HG03575 (cell line): ENCODE measurements at regions not wholly inside any gene's neighbourhood (a gene's known extent, or its start where the extent isn't known, plus 50 kb on each side); places are given as distances from the start of the nearest gene placed in this dataset.
"Not testable (repeated sequence)": the region's sequence is repeated elsewhere in the genome, so short reads cannot be mapped to it uniquely, and the experiment has no call there.

Experiments used
- ATAC-seq: cut with Tn5 transposase; IDR thresholded peaks from one replicate; pipeline ENCODE4 v1.9.1; 2021; ENCODE audit not compliant: unreplicated experiment, insufficient number of reproducible peaks, low FRiP score; ENCODE audit errors: extremely low read depth

DNA sequence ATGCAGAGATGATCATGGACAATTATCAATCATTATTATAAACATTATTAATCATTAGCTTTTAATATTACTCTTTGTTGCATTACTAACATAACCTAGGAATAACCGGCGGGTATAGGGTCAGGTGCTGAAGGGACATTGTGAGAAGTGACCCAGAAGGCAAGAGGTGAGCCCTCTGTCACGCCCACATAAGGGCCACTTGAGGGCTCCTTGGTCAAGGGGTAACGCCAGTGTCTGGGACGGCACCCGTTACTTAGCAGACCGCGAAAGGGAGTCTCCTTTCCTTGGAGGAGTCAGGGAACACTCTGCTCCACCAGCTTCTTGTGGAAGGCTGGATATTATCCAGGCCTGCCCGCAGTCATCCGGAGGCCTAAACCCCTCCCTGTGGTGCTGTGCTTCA, 145.0 kb downstream of the ARL4C start:
- not testable (repeated sequence) for ATAC-seq

DNA sequence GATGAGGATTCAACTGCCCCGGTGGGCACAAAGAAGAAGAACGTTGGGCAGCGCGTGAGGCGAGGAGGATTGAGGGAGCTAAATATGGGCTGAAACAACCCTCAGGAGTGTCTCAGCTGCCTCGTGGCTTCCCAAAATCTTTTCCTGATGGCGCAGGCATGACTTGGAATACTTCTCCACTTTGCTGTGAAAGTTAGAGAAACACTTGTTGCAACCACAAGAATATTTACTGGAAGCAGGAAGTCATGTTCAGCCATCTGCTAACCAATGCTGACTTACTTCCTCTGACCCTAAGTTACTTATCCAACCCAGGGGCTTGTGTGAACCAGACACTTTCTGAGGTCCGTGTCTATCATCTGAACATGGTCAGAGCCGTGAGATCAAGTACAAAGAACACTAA, 148.8 kb downstream of the ARL4C start:
- ATAC-seq, result no peak

DNA sequence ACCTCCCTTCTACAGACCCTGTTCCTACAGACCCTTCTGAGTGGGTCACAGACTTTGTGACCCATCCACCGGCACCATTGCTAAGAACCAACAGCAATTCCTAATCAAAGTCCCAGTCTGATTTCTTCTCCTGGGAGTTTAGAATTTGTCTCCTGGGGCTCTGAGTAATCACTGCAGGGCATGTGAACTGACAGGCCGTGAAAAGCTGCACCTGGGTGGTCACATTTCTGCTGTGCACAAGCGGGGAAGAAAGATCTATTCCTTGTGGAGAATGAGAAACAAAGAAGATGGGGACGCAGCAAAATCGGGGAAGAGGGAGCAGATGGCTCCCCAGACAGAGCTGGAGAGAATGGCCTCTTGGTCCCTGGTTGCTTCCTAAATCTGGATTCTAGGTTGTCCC, 151.0 kb downstream of the ARL4C start:
- no peak for ATAC-seq

DNA sequence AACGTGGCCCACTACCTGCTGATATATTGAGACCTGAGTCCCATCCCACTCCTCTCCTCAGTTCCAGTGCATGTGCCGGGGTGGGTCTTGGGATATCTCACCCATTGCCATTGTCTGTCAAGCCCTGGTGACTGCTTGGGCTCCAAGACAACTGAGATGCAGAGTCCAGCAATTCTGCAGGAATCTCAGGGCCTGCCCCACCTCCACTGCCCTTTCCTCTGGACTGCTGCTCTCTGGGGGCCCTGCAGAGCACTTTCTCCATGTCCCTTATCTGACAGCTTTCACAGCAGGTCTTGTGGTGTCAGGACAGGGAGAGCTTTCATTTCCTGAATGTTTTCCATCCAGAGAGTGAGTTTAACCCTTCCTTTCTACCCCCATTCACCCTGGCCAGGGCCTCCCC, 152.9 kb downstream of the ARL4C start:
- no peak for ATAC-seq

DNA sequence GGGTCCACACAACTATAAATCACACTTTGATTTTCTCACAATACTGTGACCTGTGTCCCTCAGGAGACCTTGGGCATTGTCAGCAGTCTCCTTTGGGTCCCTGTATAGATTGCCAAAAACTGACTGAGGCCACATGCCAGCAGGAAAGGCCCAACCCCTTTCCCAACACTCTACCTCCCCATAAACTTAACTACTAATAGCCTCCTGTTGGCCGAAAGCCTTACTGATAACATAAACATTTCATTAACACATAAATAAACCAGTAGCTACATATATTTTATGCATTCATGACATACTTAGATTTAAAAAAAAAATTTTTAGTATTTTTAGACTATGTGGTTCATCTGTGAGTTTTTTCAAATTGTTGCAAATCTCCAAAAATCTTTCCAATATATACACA, 153.5 kb downstream of the ARL4C start:
- ATAC-seq, result no peak

DNA sequence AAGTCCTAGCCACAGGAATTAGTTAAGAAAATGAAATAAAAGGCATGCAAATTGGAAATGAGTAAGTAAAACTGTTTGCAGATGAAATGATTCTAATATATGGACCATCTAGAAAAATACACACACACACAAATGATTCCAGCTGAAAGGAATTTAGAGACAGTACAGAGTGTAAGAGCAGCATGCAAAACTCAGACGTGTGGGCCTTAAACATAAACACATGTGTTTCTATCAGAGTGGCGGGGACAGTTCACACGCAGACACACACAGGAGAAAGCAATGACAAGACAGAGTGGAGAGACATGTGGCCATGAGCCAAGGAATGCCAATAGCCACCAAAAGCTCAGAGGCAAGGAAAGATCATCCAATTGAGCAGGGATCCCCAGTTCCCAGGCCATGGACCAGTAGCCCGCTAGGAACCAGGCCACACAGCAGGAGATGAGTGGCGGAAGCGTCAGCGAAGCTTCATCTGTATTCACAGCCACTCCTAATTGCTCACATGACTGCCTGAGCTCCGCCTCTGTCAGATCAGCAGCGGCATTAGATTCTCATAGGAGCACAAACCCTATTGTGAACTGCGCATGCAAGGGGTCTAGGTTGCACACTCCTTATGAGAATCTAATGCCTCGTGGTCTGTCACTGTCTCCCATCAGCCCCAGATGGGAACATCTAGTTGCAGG, 155.4 kb downstream of the ARL4C start:
- ATAC-seq, result no peak

DNA sequence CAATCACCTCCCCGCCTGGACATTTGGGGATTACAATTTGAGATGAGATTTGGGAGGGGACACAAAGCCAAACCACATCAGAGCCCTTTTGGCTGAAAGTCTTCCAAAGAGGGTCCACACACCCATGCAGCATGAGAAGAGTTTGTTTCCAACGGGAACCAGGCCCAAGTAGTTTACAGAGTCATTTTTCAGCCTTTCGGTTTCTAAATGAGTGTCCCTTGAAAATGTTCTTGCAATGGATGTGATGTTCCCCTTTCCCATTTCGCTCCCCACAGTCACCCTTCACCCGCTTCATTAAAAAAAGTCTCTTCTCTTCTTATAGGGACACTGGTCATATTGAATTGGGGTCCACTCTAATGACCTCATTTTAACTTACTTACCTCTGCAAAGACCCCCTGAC, 157.4 kb downstream of the ARL4C start:
- ATAC-seq, result no peak

DNA sequence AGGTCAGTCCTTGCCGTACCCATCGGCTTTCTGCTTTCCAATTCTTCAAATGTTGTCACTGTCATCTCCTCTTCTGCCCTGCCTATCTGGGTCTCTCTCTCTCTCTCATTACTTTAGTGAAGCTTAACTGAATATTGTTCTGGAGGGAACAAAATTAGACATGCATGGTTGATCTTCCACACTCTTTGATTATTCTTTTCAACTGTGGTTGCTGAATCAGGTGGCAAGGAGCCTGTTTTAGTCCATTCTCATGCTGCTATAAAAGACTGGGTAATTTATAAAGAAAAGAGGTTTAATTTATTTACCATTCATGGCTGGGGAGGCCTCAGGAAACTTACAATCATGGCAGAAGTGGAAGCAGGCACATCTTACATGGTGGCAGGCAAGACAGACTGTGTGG, 157.9 kb downstream of the ARL4C start:
- ATAC-seq, result no peak

DNA sequence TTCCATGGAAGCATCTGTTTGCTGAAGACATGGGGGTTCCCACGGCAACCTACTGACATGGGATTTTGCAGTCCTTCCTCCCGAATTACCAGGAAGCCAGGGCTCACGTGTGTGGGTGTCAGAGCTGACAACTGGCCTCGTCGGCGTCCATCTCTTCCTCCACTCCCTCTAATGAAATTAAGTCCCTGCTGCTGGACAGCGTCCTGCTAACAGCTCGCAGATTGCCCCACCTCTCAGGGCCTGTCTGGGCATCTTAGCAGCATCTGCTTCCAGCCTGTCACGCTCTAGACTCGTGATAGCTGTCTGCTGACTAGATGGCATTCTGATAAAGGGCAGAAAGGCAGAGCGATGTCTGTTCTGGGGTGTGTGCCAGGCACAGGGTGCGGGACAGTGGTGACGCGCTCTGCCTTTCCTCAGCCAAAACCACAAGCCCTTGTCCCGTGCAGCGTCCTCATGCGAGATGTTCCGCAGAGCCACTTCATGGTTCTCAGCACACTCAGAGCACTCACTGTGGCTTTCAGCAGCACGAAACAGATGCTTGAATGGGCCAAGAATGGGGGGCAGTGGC, 161.1 kb downstream of the ARL4C start:
- no peak for ATAC-seq

DNA sequence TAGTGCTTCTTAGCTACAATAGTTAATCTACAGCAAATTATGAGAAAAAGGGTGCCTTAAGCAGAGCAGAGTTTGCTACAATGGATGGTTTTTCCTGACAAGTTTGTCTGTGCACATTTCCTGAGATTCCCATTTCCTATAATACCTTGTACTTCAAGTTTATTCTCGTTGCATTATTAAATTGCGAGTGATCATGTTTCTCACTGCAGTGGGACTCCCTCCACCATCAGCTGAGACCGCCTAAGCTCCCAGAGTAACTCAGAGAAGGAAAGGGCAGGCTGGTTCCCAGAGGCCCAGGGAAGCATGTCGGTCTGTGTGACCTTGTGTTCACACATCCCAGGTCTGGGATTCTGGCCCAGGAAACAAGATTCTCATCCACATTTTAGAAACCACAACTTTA, 162.1 kb downstream of the ARL4C start:
- no peak for ATAC-seq

DNA sequence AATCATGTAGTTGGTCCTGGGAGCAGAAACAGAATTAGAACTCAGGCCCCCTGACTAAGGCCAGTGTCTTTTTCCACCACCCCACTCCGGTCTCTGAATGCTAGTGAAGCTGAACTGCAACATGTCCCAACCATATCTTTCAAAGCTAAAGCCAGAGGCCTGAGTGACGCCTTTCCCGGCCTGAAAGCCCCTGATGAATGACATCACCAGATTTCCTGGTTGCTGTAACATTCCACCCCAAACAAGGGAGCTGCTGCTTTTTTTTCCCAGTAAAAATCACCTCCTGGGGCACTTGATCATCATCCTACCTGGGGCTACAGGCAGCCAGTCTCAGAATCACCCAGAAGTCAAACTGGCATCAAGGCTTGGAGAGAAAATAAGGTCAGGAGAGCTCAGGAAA, 162.7 kb downstream of the ARL4C start:
- ATAC-seq, result no peak

DNA sequence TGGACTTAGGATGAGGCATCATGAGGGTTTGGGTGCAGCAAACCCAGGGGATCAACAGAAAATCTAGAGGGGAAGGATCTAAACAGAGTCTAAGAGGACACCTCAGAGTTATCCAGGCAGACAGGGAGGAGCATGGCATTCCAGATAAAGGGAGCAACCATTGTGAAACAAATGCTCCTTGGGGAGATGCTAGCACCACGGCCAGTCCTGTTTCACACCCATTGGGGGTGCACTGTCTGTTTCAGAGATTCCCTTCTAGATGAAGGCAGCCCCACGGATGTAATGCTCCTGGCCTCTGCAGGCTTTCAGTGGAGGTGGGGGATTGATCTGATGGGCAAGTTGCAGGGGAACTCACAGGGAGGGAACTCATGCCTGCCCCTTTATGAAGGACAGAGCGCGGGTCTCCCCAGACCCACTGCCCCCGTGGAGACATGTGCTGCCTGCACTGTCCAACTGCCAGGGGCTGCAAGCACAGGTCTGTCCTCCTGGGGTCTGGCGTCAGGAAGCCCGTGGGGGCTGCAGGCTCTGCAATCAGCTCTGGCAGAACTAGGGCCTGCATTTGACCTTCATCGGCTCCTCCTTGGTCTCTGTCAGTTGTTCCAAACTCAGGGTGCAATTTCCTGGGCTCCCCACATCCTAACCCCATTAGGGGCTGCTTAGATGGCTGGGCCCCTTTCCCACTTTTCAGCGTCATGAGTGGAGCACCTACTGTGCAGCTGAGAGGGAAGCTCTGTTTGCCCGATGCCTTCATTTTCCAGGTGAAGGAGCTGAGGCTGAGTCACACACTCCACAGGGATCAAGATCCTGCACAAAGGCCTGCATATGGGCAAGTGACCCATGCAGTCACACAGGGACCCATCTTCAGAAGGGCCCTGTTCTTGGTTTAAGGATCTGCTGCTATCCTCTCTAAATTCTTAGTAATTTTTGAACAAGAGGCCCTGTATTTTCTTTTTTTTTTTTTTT, 163.4 kb downstream of the ARL4C start:
- ATAC-seq, result no peak

DNA sequence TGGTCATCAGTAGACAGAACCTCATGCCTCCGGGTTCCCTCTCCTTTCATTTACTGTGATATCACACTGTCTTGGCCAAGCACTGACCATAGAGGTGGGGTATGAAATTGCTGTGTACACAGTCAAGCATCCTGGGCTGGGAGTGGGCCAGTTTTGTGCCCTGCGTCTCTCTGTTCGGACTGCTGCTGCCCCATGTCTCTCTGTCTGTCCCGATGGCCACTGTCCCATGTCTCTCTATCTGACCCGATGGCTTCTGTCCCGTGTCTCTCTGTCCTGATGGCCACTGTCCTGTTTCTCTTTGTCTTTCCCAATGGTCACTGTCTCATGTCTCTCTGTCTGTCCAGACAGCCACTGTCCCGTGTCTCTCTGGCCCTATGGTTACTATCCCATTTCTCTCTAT, 164.9 kb downstream of the ARL4C start:
- no peak for ATAC-seq

DNA sequence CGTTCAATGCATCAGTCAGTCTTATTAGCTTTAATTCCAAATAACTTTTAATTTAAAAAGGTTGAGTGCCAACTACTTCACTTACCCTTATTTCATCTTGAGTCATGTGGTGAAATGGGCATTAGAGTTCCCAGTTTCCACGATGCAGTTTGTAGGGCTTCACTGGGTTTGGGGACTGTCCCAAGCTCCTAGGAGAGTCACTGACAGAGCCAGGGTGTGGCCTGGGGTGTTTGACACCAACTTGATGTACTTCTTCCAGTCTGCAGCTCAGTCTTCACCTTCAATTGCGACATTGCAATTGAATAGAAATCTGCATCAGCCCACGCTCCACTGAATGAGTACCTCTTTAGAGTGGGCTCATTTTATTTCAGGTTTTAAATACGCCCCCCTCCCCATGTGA, 165.3 kb downstream of the ARL4C start:
- no peak for ATAC-seq

DNA sequence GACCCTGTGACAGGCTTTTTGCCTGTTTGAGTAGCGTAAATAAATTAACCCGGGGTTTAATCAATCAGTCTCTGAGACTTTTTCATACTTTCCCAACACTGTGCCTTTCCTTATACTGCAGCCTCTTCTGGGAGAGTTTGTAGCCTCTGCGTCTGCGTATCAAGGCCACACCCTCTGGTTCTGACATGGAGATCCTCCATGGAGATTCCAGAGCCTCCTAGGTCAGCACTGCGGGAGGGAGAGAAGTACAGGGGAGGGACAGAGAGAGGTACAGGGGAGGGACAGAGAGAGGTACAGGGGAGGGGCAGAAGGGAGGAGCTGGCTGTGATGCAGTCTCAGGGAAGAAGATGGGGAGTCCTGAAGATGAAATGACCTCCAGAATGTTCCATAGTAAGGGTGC, 166.0 kb downstream of the ARL4C start:
- ATAC-seq, result no peak

DNA sequence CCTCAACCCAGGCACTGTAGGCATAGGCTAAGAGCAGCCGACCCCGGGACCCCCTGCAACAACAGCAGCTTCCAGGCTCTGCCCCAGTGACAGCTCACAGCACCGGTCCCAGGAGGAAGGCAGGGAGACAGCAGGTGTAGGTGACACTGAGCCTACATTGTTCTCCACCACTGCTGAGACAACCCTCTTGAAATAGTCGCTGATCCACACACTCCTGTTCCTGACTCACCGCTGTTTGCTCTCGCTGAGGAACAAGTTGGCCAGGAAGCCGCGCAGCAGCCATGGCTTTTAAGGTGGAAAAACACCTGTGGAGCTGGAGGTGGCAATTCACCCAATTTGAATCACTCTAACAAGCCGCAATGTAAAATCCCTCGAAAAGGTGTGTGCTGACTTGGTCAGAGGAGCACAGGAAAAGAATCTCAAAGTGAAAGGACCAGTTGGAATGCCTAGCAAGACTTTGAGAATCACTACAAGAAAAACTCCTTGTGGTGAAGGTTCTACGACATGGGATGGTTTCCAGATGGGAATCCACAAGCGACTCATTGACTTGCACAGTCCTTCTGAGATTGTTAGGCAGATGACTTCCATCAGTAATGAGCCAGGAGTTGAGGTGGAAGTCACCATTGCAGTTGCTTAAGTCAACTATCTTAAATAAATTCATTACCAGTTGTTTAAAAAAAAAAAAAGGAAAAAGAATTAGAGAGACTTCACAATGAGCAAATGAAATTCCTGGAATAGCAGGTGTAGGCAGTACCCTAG, 167.5 kb downstream of the ARL4C start:
- no peak for ATAC-seq

DNA sequence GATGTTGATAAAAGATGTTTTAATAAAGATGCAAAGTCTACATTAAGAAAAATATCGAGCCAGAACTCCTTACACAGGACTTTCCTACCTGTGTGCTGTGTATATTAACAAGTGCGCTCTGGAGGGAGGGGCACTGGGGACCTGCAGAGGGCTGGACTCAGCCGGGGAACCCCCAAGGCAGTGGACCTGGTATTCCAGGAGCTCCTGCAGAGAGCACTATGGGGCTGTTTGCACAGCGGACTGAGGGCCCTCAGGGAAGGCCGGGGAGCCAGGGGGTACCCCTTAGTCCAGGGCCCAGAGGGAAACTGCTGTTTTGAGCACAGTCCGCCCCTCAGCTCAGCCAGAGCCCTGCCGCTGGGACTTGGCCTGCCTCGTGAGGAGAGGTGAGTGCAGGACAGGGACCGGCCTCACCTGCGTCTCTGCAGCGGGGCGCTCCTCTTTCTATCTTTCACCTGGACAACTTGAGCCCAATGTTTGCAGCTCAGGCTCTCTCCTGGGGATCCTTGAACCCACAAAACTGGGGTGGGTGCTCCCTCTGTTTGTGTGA, 168.4 kb downstream of the ARL4C start:
- ATAC-seq, result no peak

DNA sequence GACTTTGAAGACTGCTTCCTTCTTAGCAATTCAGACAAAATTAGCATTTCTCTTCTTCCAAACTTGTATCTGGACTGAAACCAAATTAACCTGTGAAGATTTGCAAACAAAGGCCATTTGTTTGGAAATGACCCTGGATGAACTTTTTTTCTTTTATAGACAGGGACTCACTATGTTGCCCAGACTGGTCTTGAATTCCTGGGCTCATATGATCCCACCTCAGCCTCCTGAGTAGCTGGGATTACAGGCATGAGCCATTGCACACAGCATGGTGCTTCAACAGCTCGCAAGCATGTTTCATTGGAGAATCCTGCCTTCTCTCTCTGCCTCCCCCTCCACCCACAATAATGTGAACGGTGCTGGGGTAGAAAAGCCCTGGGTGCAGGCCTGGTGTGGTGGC, 170.2 kb downstream of the ARL4C start:
- no peak for ATAC-seq

DNA sequence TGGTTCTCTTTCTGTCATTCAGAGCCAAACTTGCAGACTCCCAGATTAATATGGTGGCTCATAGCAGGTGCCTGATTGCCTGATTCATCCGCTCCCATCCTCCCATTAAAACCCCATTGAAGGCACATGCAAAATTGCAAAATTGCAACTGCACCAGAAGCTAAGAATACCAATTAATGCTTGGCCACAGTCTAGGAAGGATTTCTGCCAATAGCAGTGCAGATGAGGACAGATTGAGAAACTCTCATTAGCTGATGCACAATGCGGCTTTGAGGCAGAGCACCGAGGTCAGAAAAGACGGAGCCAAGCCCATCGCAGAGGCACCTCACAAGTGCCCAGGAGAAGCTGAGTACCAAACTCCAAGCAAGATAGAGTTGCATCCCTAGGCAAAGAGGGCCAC, 172.8 kb downstream of the ARL4C start:
- ATAC-seq, result no peak
